GM21423 (cell line): ENCODE measurements at regions not wholly inside any gene's neighbourhood (a gene's known extent, or its start where the extent isn't known, plus 50 kb on each side); places are given as distances from the start of the nearest gene placed in this dataset.
"Not testable (repeated sequence)": the region's sequence is repeated elsewhere in the genome, so short reads cannot be mapped to it uniquely, and the experiment has no call there.

Experiments
- ATAC-seq: cut with Tn5 transposase; IDR thresholded peaks from one replicate; pipeline ENCODE4 v1.9.1; 2021; ENCODE audit warnings: mild to moderate bottlenecking, moderate library complexity; ENCODE audit not compliant: unreplicated experiment

- ATAC-seq, result no peak
Observed at GRCh38 chr10:109308971-109309370, 614.3 kb downstream of the XPNPEP1 start.

GRCh38 chr10:109307102-109307501, 616.2 kb downstream of the XPNPEP1 start:
- ATAC-seq, result not testable (repeated sequence)

GRCh38 chr10:109306698-109307097, 616.6 kb downstream of the XPNPEP1 start:
- ATAC-seq, result no peak

- no peak for ATAC-seq
Observed at GRCh38 chr10:109287858-109288257, 635.5 kb downstream of the XPNPEP1 start.

GRCh38 chr10:109282510-109282909, 640.8 kb downstream of the XPNPEP1 start:
- no peak for ATAC-seq

GRCh38 chr10:109281347-109281746, 642.0 kb downstream of the XPNPEP1 start:
- no peak for ATAC-seq

GRCh38 chr10:109280837-109281236, 642.5 kb downstream of the XPNPEP1 start:
- no peak for ATAC-seq

GRCh38 chr10:109277456-109277855, 645.9 kb downstream of the XPNPEP1 start:
- ATAC-seq, result no peak

- no peak for ATAC-seq
Observed at GRCh38 chr10:109275960-109276359, 647.4 kb downstream of the XPNPEP1 start.

- ATAC-seq, result no peak
Observed at GRCh38 chr10:109274681-109275080, 648.6 kb downstream of the XPNPEP1 start.

- ATAC-seq, result no peak
Observed at GRCh38 chr10:109270173-109270572, 653.1 kb downstream of the XPNPEP1 start.

GRCh38 chr10:109264004-109264403, 659.3 kb downstream of the XPNPEP1 start:
- no peak for ATAC-seq

GRCh38 chr10:109261231-109261630, 662.1 kb downstream of the XPNPEP1 start:
- no peak for ATAC-seq

GRCh38 chr10:109259293-109259692, 664.0 kb downstream of the XPNPEP1 start:
- no peak for ATAC-seq

GRCh38 chr10:109253306-109253705, 670.0 kb downstream of the XPNPEP1 start:
- no peak for ATAC-seq

GRCh38 chr10:109250152-109250551, 673.2 kb downstream of the XPNPEP1 start:
- ATAC-seq, result no peak

- ATAC-seq, result no peak
Observed at GRCh38 chr10:109247814-109248213, 675.5 kb downstream of the XPNPEP1 start.

- ATAC-seq, result no peak
Observed at GRCh38 chr10:109245821-109246220, 677.5 kb downstream of the XPNPEP1 start.

GRCh38 chr10:109239371-109239770, 683.9 kb downstream of the XPNPEP1 start:
- no peak for ATAC-seq

- ATAC-seq, result no peak
Observed at GRCh38 chr10:109237682-109238081, 685.6 kb downstream of the XPNPEP1 start.

GRCh38 chr10:109237050-109237449, 686.3 kb downstream of the XPNPEP1 start:
- ATAC-seq, result no peak

- ATAC-seq, result not testable (repeated sequence)
Observed at GRCh38 chr10:109223533-109223932, 699.8 kb downstream of the XPNPEP1 start.

- ATAC-seq, result no peak
Observed at GRCh38 chr10:109219935-109220605, 703.2 kb downstream of the XPNPEP1 start.
